ENCODE measurements at regions not wholly inside any gene's neighbourhood (a gene's known extent, or its start where the extent isn't known, plus 50 kb on each side); places are given as distances from the start of the nearest gene placed in this dataset.
A peak's percentile ranks its signal among the peaks of the same experiment; 100 is the strongest.

DNA sequence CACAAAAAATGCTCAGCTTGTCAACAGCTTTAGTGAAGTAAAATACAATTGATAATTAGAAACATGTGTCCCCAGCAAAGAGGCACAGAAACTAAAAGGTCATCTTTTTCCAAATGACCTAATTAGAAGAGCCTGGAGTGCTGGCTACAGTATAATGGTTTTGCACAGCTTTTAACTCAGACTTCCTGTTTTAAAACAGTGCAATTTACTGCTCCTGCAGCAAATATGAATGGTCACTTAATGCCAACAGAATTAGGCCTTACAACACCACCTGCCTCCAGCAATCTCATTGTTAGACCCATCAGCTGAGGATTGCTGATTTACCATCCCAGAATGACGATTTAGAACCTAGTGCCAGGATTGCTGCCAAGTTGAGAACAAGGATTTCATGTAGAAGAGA, 239.3 kb downstream of the CETN3 start:
- TF ChIP-seq, protein P1, sequence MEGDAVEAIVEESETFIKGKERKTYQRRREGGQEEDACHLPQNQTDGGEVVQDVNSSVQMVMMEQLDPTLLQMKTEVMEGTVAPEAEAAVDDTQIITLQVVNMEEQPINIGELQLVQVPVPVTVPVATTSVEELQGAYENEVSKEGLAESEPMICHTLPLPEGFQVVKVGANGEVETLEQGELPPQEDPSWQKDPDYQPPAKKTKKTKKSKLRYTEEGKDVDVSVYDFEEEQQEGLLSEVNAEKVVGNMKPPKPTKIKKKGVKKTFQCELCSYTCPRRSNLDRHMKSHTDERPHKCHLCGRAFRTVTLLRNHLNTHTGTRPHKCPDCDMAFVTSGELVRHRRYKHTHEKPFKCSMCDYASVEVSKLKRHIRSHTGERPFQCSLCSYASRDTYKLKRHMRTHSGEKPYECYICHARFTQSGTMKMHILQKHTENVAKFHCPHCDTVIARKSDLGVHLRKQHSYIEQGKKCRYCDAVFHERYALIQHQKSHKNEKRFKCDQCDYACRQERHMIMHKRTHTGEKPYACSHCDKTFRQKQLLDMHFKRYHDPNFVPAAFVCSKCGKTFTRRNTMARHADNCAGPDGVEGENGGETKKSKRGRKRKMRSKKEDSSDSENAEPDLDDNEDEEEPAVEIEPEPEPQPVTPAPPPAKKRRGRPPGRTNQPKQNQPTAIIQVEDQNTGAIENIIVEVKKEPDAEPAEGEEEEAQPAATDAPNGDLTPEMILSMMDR (conservative IDR thresholded peaks at IDR 0.05; ENCODE audit: low read depth), result no peak
- ChIA-PET CTCF (no interaction called here), POLR2A (ENCODE audit: low non-redundant PET) (no interaction called here)
- H3K27ac ChIP-seq, result no peak overlapping the region
- DNase-seq (ENCODE audit: low spot score), result no peak

GRCh38 chr5:90169078-90169477, 240.5 kb downstream of the CETN3 start:
- ChIA-PET POLR2A (ENCODE audit: low non-redundant PET) (no interaction called here), CTCF (no interaction called here)
- no peak overlapping the region for H3K27ac ChIP-seq
- TF ChIP-seq, protein P1 (conservative IDR thresholded peaks at IDR 0.05; ENCODE audit: low read depth), result no peak
- no peak for DNase-seq (ENCODE audit: low spot score)

- ChIA-PET POLR2A (ENCODE audit: low non-redundant PET) (no interaction called here), CTCF (no interaction called here)
- no peak for DNase-seq (ENCODE audit: low spot score)
- TF ChIP-seq, protein P1 (conservative IDR thresholded peaks at IDR 0.05; ENCODE audit: low read depth), result no peak
- H3K27ac ChIP-seq, result no peak overlapping the region
Measured at GRCh38 chr5:90168399-90168798, 241.2 kb downstream of the CETN3 start.

GRCh38 chr5:90166816-90167215, 242.7 kb downstream of the CETN3 start:
- no peak for DNase-seq (ENCODE audit: low spot score)
- ChIA-PET POLR2A (ENCODE audit: low non-redundant PET) (no interaction called here), CTCF (interaction anchor here (0.6 kb wide), 1 partner anchor 24 kb away, joined by 3 read pairs; no protein-coding TSS in a partner anchor)
- TF ChIP-seq, protein P1 (conservative IDR thresholded peaks at IDR 0.05; ENCODE audit: low read depth), result no peak
- H3K27ac ChIP-seq, result no peak overlapping the region

DNA sequence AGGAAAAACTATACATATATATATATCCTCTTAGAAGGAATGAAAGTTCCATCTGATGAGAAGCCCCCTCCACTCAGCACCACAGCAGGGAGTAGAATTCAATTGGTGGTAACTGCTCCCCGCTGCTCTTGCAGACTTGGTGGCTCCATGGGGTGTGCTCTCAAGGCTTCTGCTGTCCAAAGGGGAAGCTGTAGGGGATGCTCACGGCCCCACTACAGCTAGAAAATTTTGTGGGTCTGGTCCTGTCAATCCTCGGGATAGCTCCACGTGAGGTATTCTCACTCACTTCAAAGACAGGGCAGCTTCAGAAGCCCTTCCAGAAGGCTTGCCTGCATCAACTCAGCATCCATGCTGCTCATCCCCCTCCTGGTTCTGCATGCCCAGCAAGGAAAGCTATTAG, 247.2 kb downstream of the CETN3 start:
- no peak overlapping the region for H3K27ac ChIP-seq
- ChIA-PET CTCF (interaction anchor here (1.0 kb wide), 1 partner anchor 1435 kb away, joined by 3 read pairs; no protein-coding TSS in a partner anchor), POLR2A (ENCODE audit: low non-redundant PET) (no interaction called here)
- TF ChIP-seq, protein P1 (conservative IDR thresholded peaks at IDR 0.05; ENCODE audit: low read depth), result no peak
- no peak for DNase-seq (ENCODE audit: low spot score)

- ChIA-PET CTCF (interaction anchor here (0.6 to 1.5 kb wide), 2 partner anchors 20 to 262 kb away, joined by 3 read pairs; no protein-coding TSS in a partner anchor), POLR2A (ENCODE audit: low non-redundant PET) (no interaction called here)
- H3K27ac ChIP-seq, result no peak overlapping the region
- DNase-seq (ENCODE audit: low spot score), result peak; percentile 30
- TF ChIP-seq, protein P1 (conservative IDR thresholded peaks at IDR 0.05; ENCODE audit: low read depth), result no peak
Measured at GRCh38 chr5:90161414-90161813, 248.1 kb downstream of the CETN3 start.

GRCh38 chr5:90158131-90158530, 251.4 kb downstream of the CETN3 start:
- ChIA-PET POLR2A (ENCODE audit: low non-redundant PET) (no interaction called here), CTCF (no interaction called here)
- DNase-seq (ENCODE audit: low spot score), result no peak
- H3K27ac ChIP-seq, result no peak overlapping the region
- TF ChIP-seq, protein P1 (conservative IDR thresholded peaks at IDR 0.05; ENCODE audit: low read depth), result no peak
